ENCODE measurements at regions not wholly inside any gene's neighbourhood (a gene's known extent, or its start where the extent isn't known, plus 50 kb on each side); places are given as distances from the start of the nearest gene placed in this dataset.
"Not testable (repeated sequence)": the region's sequence is repeated elsewhere in the genome, so short reads cannot be mapped to it uniquely, and the experiment has no call there.

- DNase-seq, result peak; percentile 9
These were observed 675.8 kb upstream of the SLIT2 start for GRCh38 chr4:19575924-19576323.

- no peak for DNase-seq
These were observed 685.7 kb upstream of the SLIT2 start for GRCh38 chr4:19566041-19566440.

- DNase-seq, result no peak
These were observed 689.2 kb upstream of the SLIT2 start for GRCh38 chr4:19562456-19562855.

GRCh38 chr4:19557161-19557560, 694.5 kb upstream of the SLIT2 start:
- DNase-seq, result no peak

- not testable (repeated sequence) for DNase-seq
These were observed 695.4 kb upstream of the SLIT2 start for GRCh38 chr4:19556276-19556675.

- no peak for DNase-seq
These were observed 704.2 kb upstream of the SLIT2 start for GRCh38 chr4:19547463-19547862.

- no peak for DNase-seq
These were observed 707.1 kb upstream of the SLIT2 start for GRCh38 chr4:19544446-19545125.

GRCh38 chr4:19540859-19541540, 710.7 kb upstream of the SLIT2 start:
- no peak for DNase-seq

GRCh38 chr4:19539201-19539600, 712.5 kb upstream of the SLIT2 start:
- DNase-seq, result no peak

GRCh38 chr4:19534159-19534558, 717.5 kb upstream of the SLIT2 start:
- no peak for DNase-seq

GRCh38 chr4:19531906-19532848, 719.5 kb upstream of the SLIT2 start:
- no peak for DNase-seq

GRCh38 chr4:19523964-19524363, 727.7 kb upstream of the SLIT2 start:
- no peak for DNase-seq

- DNase-seq, result no peak
These were observed 728.7 kb upstream of the SLIT2 start for GRCh38 chr4:19522966-19523365.

- DNase-seq, result no peak
These were observed 730.7 kb upstream of the SLIT2 start for GRCh38 chr4:19520939-19521520.

- no peak for DNase-seq
These were observed 737.2 kb upstream of the SLIT2 start for GRCh38 chr4:19514276-19515070.

- no peak for DNase-seq
These were observed 739.6 kb upstream of the SLIT2 start for GRCh38 chr4:19512086-19512485.

GRCh38 chr4:19510993-19511392, 740.7 kb upstream of the SLIT2 start:
- DNase-seq, result no peak

- no peak for DNase-seq
These were observed 743.3 kb upstream of the SLIT2 start for GRCh38 chr4:19508442-19508841.

GRCh38 chr4:19497705-19498104, 754.0 kb upstream of the SLIT2 start:
- no peak for DNase-seq

GRCh38 chr4:19496756-19497155, 754.9 kb upstream of the SLIT2 start:
- DNase-seq, result no peak

GRCh38 chr4:19494961-19495360, 756.7 kb upstream of the SLIT2 start:
- DNase-seq, result no peak

GRCh38 chr4:19492606-19493005, 759.1 kb upstream of the SLIT2 start:
- DNase-seq, result no peak
